ENCODE measurements at regions not wholly inside any gene's neighbourhood (a gene's known extent, or its start where the extent isn't known, plus 50 kb on each side); places are given as distances from the start of the nearest gene placed in this dataset.

DNA sequence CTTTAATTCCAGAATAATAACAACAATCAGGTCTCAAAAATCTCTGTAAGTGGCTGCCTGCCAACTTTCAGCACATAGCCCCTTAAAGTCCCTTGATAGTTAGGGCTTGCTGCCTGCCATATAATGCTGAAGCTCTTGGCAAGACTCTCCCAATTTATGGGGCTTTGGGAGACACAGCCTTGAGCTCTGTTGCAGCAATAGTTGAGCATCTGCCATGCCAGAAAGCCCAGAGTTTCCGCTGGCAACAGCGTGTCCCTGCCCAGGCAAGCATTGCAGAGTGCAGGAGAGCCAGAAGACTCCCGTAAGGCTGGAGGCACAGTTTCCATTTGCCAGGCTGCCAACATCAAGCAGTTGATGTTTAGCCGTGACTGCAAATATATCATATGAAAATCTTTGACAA, 678.5 kb upstream of the NUDT12 start:
- no peaks in the 10 kb centered on the region for H3K36me3 ChIP-seq (ENCODE audit: control insufficient read depth, insufficient read depth, low read length)
- no peaks in the 10 kb centered on the region for H3K27me3 ChIP-seq (ENCODE audit: control insufficient read depth, insufficient read depth, low read length)
- TF ChIP-seq, protein P1, sequence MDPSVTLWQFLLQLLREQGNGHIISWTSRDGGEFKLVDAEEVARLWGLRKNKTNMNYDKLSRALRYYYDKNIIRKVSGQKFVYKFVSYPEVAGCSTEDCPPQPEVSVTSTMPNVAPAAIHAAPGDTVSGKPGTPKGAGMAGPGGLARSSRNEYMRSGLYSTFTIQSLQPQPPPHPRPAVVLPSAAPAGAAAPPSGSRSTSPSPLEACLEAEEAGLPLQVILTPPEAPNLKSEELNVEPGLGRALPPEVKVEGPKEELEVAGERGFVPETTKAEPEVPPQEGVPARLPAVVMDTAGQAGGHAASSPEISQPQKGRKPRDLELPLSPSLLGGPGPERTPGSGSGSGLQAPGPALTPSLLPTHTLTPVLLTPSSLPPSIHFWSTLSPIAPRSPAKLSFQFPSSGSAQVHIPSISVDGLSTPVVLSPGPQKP (IDR thresholded peaks at IDR 0.05; ENCODE audit: borderline replicate concordance, low read depth, low read length): no peak
- TF ChIP-seq MXI1 (IDR thresholded peaks at IDR 0.05; ENCODE audit: borderline replicate concordance, low read depth, low read length): no peak
- TF ChIP-seq RCOR1 (IDR thresholded peaks at IDR 0.05; ENCODE audit: insufficient replicate concordance, low read length): no peak
- no peak for TF ChIP-seq BHLHE40 (IDR thresholded peaks at IDR 0.05; ENCODE audit: low read depth, low read length)
- TF ChIP-seq, protein P2, sequence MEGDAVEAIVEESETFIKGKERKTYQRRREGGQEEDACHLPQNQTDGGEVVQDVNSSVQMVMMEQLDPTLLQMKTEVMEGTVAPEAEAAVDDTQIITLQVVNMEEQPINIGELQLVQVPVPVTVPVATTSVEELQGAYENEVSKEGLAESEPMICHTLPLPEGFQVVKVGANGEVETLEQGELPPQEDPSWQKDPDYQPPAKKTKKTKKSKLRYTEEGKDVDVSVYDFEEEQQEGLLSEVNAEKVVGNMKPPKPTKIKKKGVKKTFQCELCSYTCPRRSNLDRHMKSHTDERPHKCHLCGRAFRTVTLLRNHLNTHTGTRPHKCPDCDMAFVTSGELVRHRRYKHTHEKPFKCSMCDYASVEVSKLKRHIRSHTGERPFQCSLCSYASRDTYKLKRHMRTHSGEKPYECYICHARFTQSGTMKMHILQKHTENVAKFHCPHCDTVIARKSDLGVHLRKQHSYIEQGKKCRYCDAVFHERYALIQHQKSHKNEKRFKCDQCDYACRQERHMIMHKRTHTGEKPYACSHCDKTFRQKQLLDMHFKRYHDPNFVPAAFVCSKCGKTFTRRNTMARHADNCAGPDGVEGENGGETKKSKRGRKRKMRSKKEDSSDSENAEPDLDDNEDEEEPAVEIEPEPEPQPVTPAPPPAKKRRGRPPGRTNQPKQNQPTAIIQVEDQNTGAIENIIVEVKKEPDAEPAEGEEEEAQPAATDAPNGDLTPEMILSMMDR (conservative IDR thresholded peaks at IDR 0.05; ENCODE audit: low read depth, low read length): no peak
- no peak for TF ChIP-seq MAFK (IDR thresholded peaks at IDR 0.05; ENCODE audit: low read depth, low read length)
- TF ChIP-seq SMC3 (IDR thresholded peaks at IDR 0.05; ENCODE audit: low read depth, low read length): no peak
- no peak for TF ChIP-seq CHD1 (IDR thresholded peaks at IDR 0.05; ENCODE audit: low read depth, low read length)
- TF ChIP-seq, protein P3, sequence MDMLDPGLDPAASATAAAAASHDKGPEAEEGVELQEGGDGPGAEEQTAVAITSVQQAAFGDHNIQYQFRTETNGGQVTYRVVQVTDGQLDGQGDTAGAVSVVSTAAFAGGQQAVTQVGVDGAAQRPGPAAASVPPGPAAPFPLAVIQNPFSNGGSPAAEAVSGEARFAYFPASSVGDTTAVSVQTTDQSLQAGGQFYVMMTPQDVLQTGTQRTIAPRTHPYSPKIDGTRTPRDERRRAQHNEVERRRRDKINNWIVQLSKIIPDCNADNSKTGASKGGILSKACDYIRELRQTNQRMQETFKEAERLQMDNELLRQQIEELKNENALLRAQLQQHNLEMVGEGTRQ (IDR thresholded peaks at IDR 0.05; ENCODE audit: low read depth, low read length): no peak
- no peak for TF ChIP-seq MAZ (IDR thresholded peaks at IDR 0.05; ENCODE audit: borderline replicate concordance, low read depth, low read length)
- no peak for TF ChIP-seq CEBPB (IDR thresholded peaks at IDR 0.05; ENCODE audit: low read depth, low read length)
- TF ChIP-seq RFX5 (IDR thresholded peaks at IDR 0.05; ENCODE audit: low read depth, low read length): no peak
- no peak for TF ChIP-seq NFE2L2 (IDR thresholded peaks at IDR 0.05; ENCODE audit: low read depth, low read length)
- H4K91ac ChIP-seq (ENCODE audit: insufficient read depth, low read depth, low read length): no peak overlapping the region
- CTCF ChIA-PET: no interaction called here
- H3K4me1 ChIP-seq (ENCODE audit: control insufficient read depth, insufficient read depth, low read length): no peaks in the 10 kb centered on the region
- dilution Hi-C loops (cut with HindIII; ENCODE audit: low sequenced_read_pairs, unreplicated experiment) (no loop called here), intact Hi-C loops (cut with micrococcal nuclease) (no loop called here), in situ Hi-C loops (cut with MboI; ENCODE audit: low sequenced_read_pairs) (no loop called here)
- no peak overlapping the region for H2BK5ac ChIP-seq (ENCODE audit: low read depth, low read length, poor library complexity, severe bottlenecking)
- no peaks in the 10 kb centered on the region for H3K9me1 ChIP-seq (ENCODE audit: insufficient read depth, low read length)
- H3K9me3 ChIP-seq (ENCODE audit: control insufficient read depth, insufficient read depth, low read length): no peaks in the 10 kb centered on the region; the same call in 1 of the 2 replicates
- POLR2A ChIA-PET (ENCODE audit: unreplicated experiment): no interaction called here
- no peak overlapping the region for H2BK20ac ChIP-seq (ENCODE audit: low read depth, low read length)
- H2BK120ac ChIP-seq (ENCODE audit: low read depth, low read length): no peak overlapping the region
- ATAC-seq (ENCODE audit: low read depth) (no peak), DNase-seq (no peak)
- no peaks in the 10 kb centered on the region for H4K20me1 ChIP-seq (ENCODE audit: insufficient read depth, low read length)
- H2BK15ac ChIP-seq (ENCODE audit: low read depth, low read length): no peak overlapping the region
- no TSS peak for BruUV-seq (replicated peaks)
- H3K14ac ChIP-seq (replicated peaks; ENCODE audit: low read depth, low read length): no peak overlapping the region
- no peak overlapping the region for H3K27ac ChIP-seq (ENCODE audit: insufficient read depth, low read length)
- no peak overlapping the region for H2AK9ac ChIP-seq (replicated peaks; ENCODE audit: low read depth, low read length, poor library complexity)
- no peak overlapping the region for H3K56ac ChIP-seq (ENCODE audit: extremely low read depth, insufficient read depth, low read length)
- H4K8ac ChIP-seq (ENCODE audit: low read depth in 2 of 2, low read length in 2 of 2): no peak overlapping the region
- no peak overlapping the region for H3K9ac ChIP-seq (ENCODE audit: low read depth, low read length)
- no peaks in the 10 kb centered on the region for H3K79me1 ChIP-seq (ENCODE audit: low read depth in 1 of 2, low read length in 2 of 2)
- WGBS, 2 experiments (ENCODE audit: extremely low coverage in 2 of 2, insufficient read length in 1 of 2): 92% methylated on average over 2 of the region's 4 CpGs; no CpG with 5 or more reads in 1 of the 2 experiments
- H3K4me3 ChIP-seq (ENCODE audit: insufficient read depth, low read depth, low read length): no peak overlapping the region
- no peak overlapping the region for H3K4ac ChIP-seq (ENCODE audit: low read depth, low read length)
- H2AFZ ChIP-seq (replicated peaks; ENCODE audit: low read length, poor library complexity): no peak overlapping the region
- H3K23ac ChIP-seq (ENCODE audit: low read depth, low read length): no peak overlapping the region
- no peak overlapping the region for H4K5ac ChIP-seq (ENCODE audit: low read depth, low read length)
- no peak overlapping the region for H2AK5ac ChIP-seq (ENCODE audit: low read depth, low read length)
- H3K18ac ChIP-seq (ENCODE audit: low read depth, low read length): no peak overlapping the region
- no peak overlapping the region for H3K4me2 ChIP-seq (ENCODE audit: low read depth, low read length)

Data from IMR-90 (cell line).